HepG2 (cell line): ENCODE measurements at regions not wholly inside any gene's neighbourhood (a gene's known extent, or its start where the extent isn't known, plus 50 kb on each side); places are given as distances from the start of the nearest gene placed in this dataset.

Source experiments
- ATAC-seq: fragments of 200-7000 bp; cut with Tn5 transposase; 3 replicates; pipeline ENCODE4 v1.9.1; 2020; ENCODE audit warnings: mild to moderate bottlenecking, moderate library complexity
- BruUV-seq: library from RNA; stranded (reverse); fragments of 400-500 nt; replicated peaks from 2 replicates; lab custom pipeline; 2021; lab: Mats Ljungman, UMichigan
- CTCF ChIA-PET: fragments of 300-600 bp; formaldehyde crosslinking; extraction: SDS; loops from one replicate; lab custom pipeline; 2021; ENCODE audit warnings: low total read pairs, inconsistent platforms, low intra/inter-chr PET ratio; lab: Yijun Ruan, JAX
- POLR2A ChIA-PET: fragments of 350-600 bp; sonication (Branson Sonifier 250); formaldehyde crosslinking; loops from one replicate; lab custom pipeline; 2020; ENCODE audit warnings: antibody characterized with exemption, inconsistent platforms; lab: Yijun Ruan, JAX
- DNase-seq: peaks from one replicate; pipeline ENCODE4 v3.0.0-alpha.2; 2015; ENCODE audit warnings: low spot score
- FAIRE-seq: peaks from 3 replicates; lab custom pipeline; 2011; peaks lifted over from hg19 to GRCh38; lab: Jason Lieb, UNC
- H2AFZ ChIP-seq: one replicate; pipeline ENCODE4 v1.6.1; 2011; ENCODE audit warnings: low read length, inconsistent platforms
- H3K27ac ChIP-seq: fragments of 300-600 bp; 3 replicates; pipeline ENCODE4 v1.8.0; 2011; ENCODE audit warnings: mixed run types, mild to moderate bottlenecking, mixed read lengths, low read length, inconsistent platforms; ENCODE audit not compliant: insufficient read depth; ENCODE audit errors: extremely low read length
- H3K27me3 ChIP-seq, 2 experiments: fragments of 200-600 bp in 1 of 2; 2 replicates in 1 of 2; 3 replicates in 1 of 2; pipeline versions ENCODE4 v1.6.0 to v1.8.0; 2011; ENCODE audit warnings: low read length in 2 of 2, mild to moderate bottlenecking in 2 of 2, moderate library complexity in 2 of 2, inconsistent platforms in 1 of 2; ENCODE audit not compliant: insufficient read depth in 2 of 2, control insufficient read depth in 1 of 2
- H3K36me3 ChIP-seq, 2 experiments: fragments of 200-600 bp in 1 of 2; replicated peaks in 1 of 2; 2 replicates in 1 of 2; 3 replicates in 1 of 2; pipeline versions ENCODE4 v1.5.1 to v1.8.0; 2011; ENCODE audit warnings: low read length in 2 of 2, inconsistent platforms in 1 of 2; ENCODE audit not compliant: insufficient read depth in 2 of 2, control insufficient read depth in 1 of 2
- H3K4me1 ChIP-seq: 2 replicates; pipeline ENCODE4 v1.5.1; 2012; ENCODE audit warnings: low read length, inconsistent platforms; ENCODE audit not compliant: insufficient read depth
- H3K4me2 ChIP-seq: 2 replicates; pipeline ENCODE4 v1.6.0; 2011; ENCODE audit warnings: low read depth, low read length, inconsistent platforms
- H3K4me3 ChIP-seq, 3 experiments: fragments of 200-600 bp in 1 of 3; sonication (generic), shearing (Covaris generic) in 1 of 3; replicated peaks in 1 of 3; 2 replicates each; pipeline ENCODE4 v1.5.1; 2011 to 2016; ENCODE audit warnings: low read length in 3 of 3, inconsistent platforms in 2 of 3, low read depth in 2 of 3, mild to moderate bottlenecking in 2 of 3, control low read depth in 1 of 3, mixed read lengths in 1 of 3; ENCODE audit not compliant: insufficient read depth in 1 of 3
- H3K79me2 ChIP-seq: one replicate; pipeline ENCODE4 v1.6.1; 2011; ENCODE audit warnings: low read length, inconsistent platforms; ENCODE audit not compliant: insufficient read depth
- H3K9ac ChIP-seq: 2 replicates; pipeline ENCODE4 v1.6.0; 2011; ENCODE audit warnings: mild to moderate bottlenecking, low read depth, low read length, inconsistent platforms; ENCODE audit not compliant: insufficient read depth
- H3K9me3 ChIP-seq: 2 replicates; pipeline ENCODE4 v1.5.1; 2012; ENCODE audit warnings: mild to moderate bottlenecking, low read length
- H4K20me1 ChIP-seq: 2 replicates; pipeline ENCODE4 v1.6.0; 2011; ENCODE audit warnings: inconsistent platforms, mild to moderate bottlenecking, low read length, moderate library complexity; ENCODE audit not compliant: insufficient read depth
- AGO1 ChIP-seq: fragments of 200-400 bp; formaldehyde crosslinking; IDR thresholded peaks from 2 replicates; pipeline ENCODE4 v1.6.1; 2017; ENCODE audit warnings: mild to moderate bottlenecking, low read depth, low read length, moderate library complexity; ENCODE audit not compliant: poor library complexity, severe bottlenecking
- ARNT2 ChIP-seq: sonication (generic); formaldehyde crosslinking; IDR thresholded peaks from 2 replicates; pipeline ENCODE4 v1.8.0; 2022; ENCODE audit warnings: mild to moderate bottlenecking, low read depth, missing genetic modification reagents, moderate library complexity
- ELF1 ChIP-seq: sonication (generic); formaldehyde crosslinking; IDR thresholded peaks from 2 replicates; pipeline ENCODE4 v1.4.0; 2020; ENCODE audit warnings: missing genetic modification reagents
- ELF3 ChIP-seq: IDR thresholded peaks from 2 replicates; pipeline ENCODE4 v1.6.1; 2016; ENCODE audit warnings: missing genetic modification reagents, missing compliant biosample characterization
- ELF4 ChIP-seq: sonication (generic); formaldehyde crosslinking; IDR thresholded peaks from 2 replicates; pipeline ENCODE4 v1.5.0; 2020; ENCODE audit warnings: missing genetic modification reagents, mild to moderate bottlenecking, moderate library complexity, borderline replicate concordance
- HOXA3 ChIP-seq: sonication (generic); formaldehyde crosslinking; IDR thresholded peaks from 2 replicates; pipeline ENCODE4 v1.5.0; 2020; ENCODE audit warnings: missing genetic modification reagents
- JUND ChIP-seq: sonication (generic); formaldehyde crosslinking; IDR thresholded peaks from 2 replicates; pipeline ENCODE4 v1.8.0; 2022; ENCODE audit warnings: mild to moderate bottlenecking, missing genetic modification reagents
- KAT8 ChIP-seq: IDR thresholded peaks from 2 replicates; pipeline ENCODE4 v1.6.1; 2016; ENCODE audit warnings: missing genetic modification reagents, missing compliant biosample characterization
- NCOA5 ChIP-seq: sonication (generic); formaldehyde crosslinking; IDR thresholded peaks from 2 replicates; pipeline ENCODE4 v1.4.0; 2020; ENCODE audit warnings: missing genetic modification reagents
- NR2C2 ChIP-seq: sonication (generic); formaldehyde crosslinking; IDR thresholded peaks from 2 replicates; pipeline ENCODE4 v1.4.0; 2020; ENCODE audit warnings: missing genetic modification reagents, mild to moderate bottlenecking, moderate library complexity, borderline replicate concordance
- SALL1 ChIP-seq: sonication (generic); formaldehyde crosslinking; IDR thresholded peaks from 2 replicates; pipeline ENCODE4 v1.8.0; 2022; ENCODE audit warnings: mild to moderate bottlenecking, missing genetic modification reagents
- SNRNP70 ChIP-seq: fragments of 200-400 bp; formaldehyde crosslinking; IDR thresholded peaks from 2 replicates; pipeline ENCODE4 v1.6.1; 2017; ENCODE audit warnings: mild to moderate bottlenecking, low read depth, low read length, moderate library complexity
- SP4 ChIP-seq: sonication (generic); formaldehyde crosslinking; IDR thresholded peaks from 2 replicates; pipeline ENCODE4 v1.8.1; 2023; ENCODE audit warnings: mild to moderate bottlenecking, missing genetic modification reagents
- SUZ12 ChIP-seq: fragments of 150-350 bp; IDR thresholded peaks from 2 replicates; pipeline ENCODE4 v1.6.1; 2014; ENCODE audit warnings: low read depth, low read length
- TCF7 ChIP-seq: sonication (generic); IDR thresholded peaks from 2 replicates; pipeline ENCODE4 v1.6.1; 2016; ENCODE audit warnings: antibody characterized with exemption, low read depth
- ZBTB1 ChIP-seq: sonication (generic); formaldehyde crosslinking; IDR thresholded peaks from 2 replicates; pipeline ENCODE4 v1.4.0; 2020; ENCODE audit warnings: missing genetic modification reagents, borderline replicate concordance
- ZFP90 ChIP-seq: sonication (generic); formaldehyde crosslinking; IDR thresholded peaks from 2 replicates; pipeline ENCODE4 v1.8.0; 2022; ENCODE audit warnings: missing genetic modification reagents, mild to moderate bottlenecking, inconsistent platforms, borderline replicate concordance
- ZNF136 ChIP-seq: sonication (generic); formaldehyde crosslinking; IDR thresholded peaks from 2 replicates; pipeline ENCODE4 v1.8.1; 2022; ENCODE audit warnings: low read depth, mild to moderate bottlenecking, moderate library complexity, missing genetic modification reagents
- ZNF354B ChIP-seq: sonication (generic); formaldehyde crosslinking; IDR thresholded peaks from 2 replicates; pipeline ENCODE4 v1.8.0; 2022; ENCODE audit warnings: mild to moderate bottlenecking, missing genetic modification reagents
- ZNF563 ChIP-seq: sonication (generic); formaldehyde crosslinking; IDR thresholded peaks from 2 replicates; pipeline ENCODE4 v1.8.0; 2022; ENCODE audit warnings: mild to moderate bottlenecking, moderate library complexity, missing genetic modification reagents
- WGBS: methylation state at CpG from one replicate; pipeline ENCODE4 v1.1.6; 2017; ENCODE audit warnings: low lambda C conversion rate; 5-methylcytosine and 5-hydroxymethylcytosine counted together
- in situ Hi-C: cut with HindIII; loops from 2 replicates; pipeline ENCODE4 v1.10.0; 2017; ENCODE audit warnings: low pct_unique_long_range_greater_than_20kb; ENCODE audit not compliant: extremely low pct_ligation_motif_present
- intact Hi-C: fragments of 100-400 bp; cut with micrococcal nuclease; formaldehyde crosslinking; loops from one replicate; pipeline ENCODE4 v1.10.0; 2022; ENCODE audit not compliant: unreplicated experiment
- TF ChIP-seq, protein P1 (sequence below): sonication (generic); IDR thresholded peaks from 2 replicates; pipeline ENCODE4 v1.6.1; 2016; ENCODE audit warnings: low read depth, borderline replicate concordance
- TF ChIP-seq, protein P2 (sequence below): sonication (generic); formaldehyde crosslinking; IDR thresholded peaks from 2 replicates; pipeline ENCODE4 v1.4.0; 2020; ENCODE audit warnings: mild to moderate bottlenecking, missing genetic modification reagents
- TF ChIP-seq, protein P3 (sequence below): sonication (generic); formaldehyde crosslinking; IDR thresholded peaks from 2 replicates; pipeline ENCODE4 v1.4.0; 2020; ENCODE audit warnings: mild to moderate bottlenecking, missing genetic modification reagents, borderline replicate concordance
- TF ChIP-seq, protein P4 (sequence below): IDR thresholded peaks from 2 replicates; pipeline ENCODE4 v1.6.1; 2018; ENCODE audit warnings: missing genetic modification reagents

DNA sequence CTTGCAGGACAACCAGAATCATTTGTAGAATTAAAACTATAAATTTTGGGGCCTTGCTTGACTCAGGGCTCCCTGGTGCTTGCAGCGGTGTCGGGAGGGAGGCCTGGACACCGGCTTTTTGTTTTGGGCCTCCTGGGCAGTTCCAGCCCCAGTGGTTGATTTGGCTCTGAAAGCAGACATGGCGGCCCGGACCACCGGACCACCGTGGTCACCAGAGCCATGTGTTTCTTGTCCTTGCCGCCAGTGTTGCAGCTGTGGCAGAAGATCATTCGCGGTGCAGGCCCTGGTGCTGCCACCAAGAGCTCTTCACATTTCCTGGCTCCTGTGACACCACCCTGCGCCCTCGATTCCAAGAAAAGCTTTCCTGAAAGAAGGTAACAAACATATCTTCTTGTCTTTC is 484.8 kb downstream of the BRINP3 start:
- no peak for DNase-seq
- CTCF ChIA-PET = no interaction called here
- no TSS peak for BruUV-seq

DNA sequence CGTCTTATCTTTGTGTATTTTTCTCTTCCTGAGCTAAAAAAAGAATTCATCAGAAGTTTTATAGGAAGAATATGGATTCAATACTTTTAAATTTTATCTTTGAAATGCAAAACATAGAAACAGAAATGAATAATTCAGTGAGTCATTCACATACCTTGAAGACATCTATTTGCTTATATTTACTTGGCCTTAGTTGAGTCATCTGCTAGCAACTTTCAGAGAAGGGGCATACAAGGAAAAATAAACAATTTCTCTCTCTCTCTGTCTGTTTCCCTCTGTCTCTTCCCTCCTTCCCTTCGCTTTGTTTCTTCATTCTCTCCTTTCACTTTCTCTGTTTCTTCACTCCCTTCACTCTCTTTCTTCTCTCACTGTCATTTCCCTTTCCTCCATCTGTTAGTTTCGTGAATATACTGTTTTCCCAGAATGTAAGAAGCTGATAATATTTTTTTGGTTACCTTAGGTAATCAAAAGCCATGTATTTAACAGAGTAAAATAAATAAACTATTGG is 477.2 kb downstream of the BRINP3 start:
- in situ Hi-C loops = no loop called here
- H3K9me3 ChIP-seq = no peaks in the 10 kb centered on the region
- no peak overlapping the region for H3K9ac ChIP-seq
- intact Hi-C loops = no loop called here
- POLR2A ChIA-PET = no interaction called here
- ATAC-seq (no peak), FAIRE-seq (no peak), DNase-seq (no peak)
- no peaks in the 10 kb centered on the region for H3K79me2 ChIP-seq
- H3K36me3 ChIP-seq = no peaks in the 10 kb centered on the region
- no peaks in the 10 kb centered on the region for H3K4me1 ChIP-seq
- no TSS peak for BruUV-seq
- no peaks in the 10 kb centered on the region; the same call in 1 of the 2 replicates for H4K20me1 ChIP-seq
- CTCF ChIA-PET = no interaction called here
- no peak overlapping the region for H3K4me2 ChIP-seq
- under 1% methylated on average over 3 of the region's 3 CpGs for WGBS
- H2AFZ ChIP-seq = no peak overlapping the region
- no peak overlapping the region for H3K27ac ChIP-seq
- H3K4me3 ChIP-seq = no peak overlapping the region
- H3K27me3 ChIP-seq = no peaks in the 10 kb centered on the region
- TF ChIP-seq, protein P1, sequence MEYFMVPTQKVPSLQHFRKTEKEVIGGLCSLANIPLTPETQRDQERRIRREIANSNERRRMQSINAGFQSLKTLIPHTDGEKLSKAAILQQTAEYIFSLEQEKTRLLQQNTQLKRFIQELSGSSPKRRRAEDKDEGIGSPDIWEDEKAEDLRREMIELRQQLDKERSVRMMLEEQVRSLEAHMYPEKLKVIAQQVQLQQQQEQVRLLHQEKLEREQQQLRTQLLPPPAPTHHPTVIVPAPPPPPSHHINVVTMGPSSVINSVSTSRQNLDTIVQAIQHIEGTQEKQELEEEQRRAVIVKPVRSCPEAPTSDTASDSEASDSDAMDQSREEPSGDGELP = no peak
- TF ChIP-seq ARNT2 (CRISPR knock-in tag) = no peak
- TF ChIP-seq NR2C2 = no peak
- TF ChIP-seq, protein P2, sequence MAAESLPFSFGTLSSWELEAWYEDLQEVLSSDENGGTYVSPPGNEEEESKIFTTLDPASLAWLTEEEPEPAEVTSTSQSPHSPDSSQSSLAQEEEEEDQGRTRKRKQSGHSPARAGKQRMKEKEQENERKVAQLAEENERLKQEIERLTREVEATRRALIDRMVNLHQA (CRISPR knock-in tag) = no peak
- no peak for TF ChIP-seq ELF4
- no peak for TF ChIP-seq TCF7
- TF ChIP-seq ZBTB1 (CRISPR knock-in tag) = no peak
- no peak for TF ChIP-seq ZNF563 (CRISPR knock-in tag)
- TF ChIP-seq, protein P3, sequence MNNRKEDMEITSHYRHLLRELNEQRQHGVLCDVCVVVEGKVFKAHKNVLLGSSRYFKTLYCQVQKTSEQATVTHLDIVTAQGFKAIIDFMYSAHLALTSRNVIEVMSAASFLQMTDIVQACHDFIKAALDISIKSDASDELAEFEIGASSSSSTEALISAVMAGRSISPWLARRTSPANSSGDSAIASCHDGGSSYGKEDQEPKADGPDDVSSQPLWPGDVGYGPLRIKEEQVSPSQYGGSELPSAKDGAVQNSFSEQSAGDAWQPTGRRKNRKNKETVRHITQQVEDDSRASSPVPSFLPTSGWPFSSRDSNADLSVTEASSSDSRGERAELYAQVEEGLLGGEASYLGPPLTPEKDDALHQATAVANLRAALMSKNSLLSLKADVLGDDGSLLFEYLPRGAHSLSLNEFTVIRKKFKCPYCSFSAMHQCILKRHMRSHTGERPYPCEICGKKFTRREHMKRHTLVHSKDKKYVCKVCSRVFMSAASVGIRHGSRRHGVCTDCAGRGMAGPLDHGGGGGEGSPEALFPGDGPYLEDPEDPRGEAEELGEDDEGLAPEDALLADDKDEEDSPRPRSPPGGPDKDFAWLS (CRISPR knock-in tag) = no peak
- no peak for TF ChIP-seq ELF1 (CRISPR knock-in tag)

More for the DNA sequence above, 484.8 kb downstream of the BRINP3 start:
- no peaks in the 10 kb centered on the region for H3K79me2 ChIP-seq
- no peaks in the 10 kb centered on the region for H3K9me3 ChIP-seq
- intact Hi-C loops (no loop called here), in situ Hi-C loops (no loop called here)
- no peak overlapping the region for H3K9ac ChIP-seq
- no peak overlapping the region for H3K27ac ChIP-seq
- 12% methylated on average over 5 of the region's 12 CpGs for WGBS
- POLR2A ChIA-PET = no interaction called here
- no peak overlapping the region for H3K4me3 ChIP-seq
- no peaks in the 10 kb centered on the region for H4K20me1 ChIP-seq
- H3K4me1 ChIP-seq = no peaks in the 10 kb centered on the region
- no peaks in the 10 kb centered on the region for H3K27me3 ChIP-seq
- FAIRE-seq = no peak
- H2AFZ ChIP-seq = no peak overlapping the region
- no peak overlapping the region for H3K4me2 ChIP-seq
- no peaks in the 10 kb centered on the region for H3K36me3 ChIP-seq
- no peak for ATAC-seq
- TF ChIP-seq ELF3 = no peak
- TF ChIP-seq NCOA5 = no peak
- no peak for TF ChIP-seq SNRNP70
- TF ChIP-seq SALL1 (CRISPR knock-in tag) = no peak
- no peak for TF ChIP-seq SP4
- no peak for TF ChIP-seq KAT8 (CRISPR knock-in tag)
- no peak for TF ChIP-seq SUZ12
- TF ChIP-seq ZFP90 (CRISPR knock-in tag) = no peak
- TF ChIP-seq ZNF136 = no peak
- TF ChIP-seq ZNF354B (CRISPR knock-in tag) = no peak
- no peak for TF ChIP-seq JUND (CRISPR knock-in tag)
- TF ChIP-seq, protein P4, sequence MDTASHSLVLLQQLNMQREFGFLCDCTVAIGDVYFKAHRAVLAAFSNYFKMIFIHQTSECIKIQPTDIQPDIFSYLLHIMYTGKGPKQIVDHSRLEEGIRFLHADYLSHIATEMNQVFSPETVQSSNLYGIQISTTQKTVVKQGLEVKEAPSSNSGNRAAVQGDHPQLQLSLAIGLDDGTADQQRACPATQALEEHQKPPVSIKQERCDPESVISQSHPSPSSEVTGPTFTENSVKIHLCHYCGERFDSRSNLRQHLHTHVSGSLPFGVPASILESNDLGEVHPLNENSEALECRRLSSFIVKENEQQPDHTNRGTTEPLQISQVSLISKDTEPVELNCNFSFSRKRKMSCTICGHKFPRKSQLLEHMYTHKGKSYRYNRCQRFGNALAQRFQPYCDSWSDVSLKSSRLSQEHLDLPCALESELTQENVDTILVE (CRISPR knock-in tag) = no peak
- no peak for TF ChIP-seq HOXA3 (CRISPR knock-in tag)
- no peak for TF ChIP-seq AGO1
- TF ChIP-seq, all 625 proteins: peak for 0
